ENCODE measurements at regions not wholly inside any gene's neighbourhood (a gene's known extent, or its start where the extent isn't known, plus 50 kb on each side); places are given as distances from the start of the nearest gene placed in this dataset.

DNA sequence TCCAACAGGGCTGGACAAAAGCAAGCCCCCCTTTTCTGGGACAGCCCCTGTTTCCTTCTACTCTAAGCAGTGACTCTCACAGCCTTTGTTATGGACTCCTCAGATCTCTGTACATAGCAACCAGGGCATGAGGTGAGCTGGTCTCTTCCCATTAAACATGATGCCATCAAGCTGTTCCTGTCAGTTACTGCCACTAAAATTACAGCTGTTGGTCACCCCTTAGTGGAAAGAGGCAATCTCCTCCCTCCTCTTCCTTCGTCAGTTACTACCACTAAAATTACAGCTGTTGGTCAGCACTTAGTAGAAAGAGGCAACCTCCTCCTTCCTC is 95.2 kb upstream of the SMIM36 start:
- Histone ChIP-seq H3K4me1 (ENCODE audit: control insufficient read depth in 1 of 2, insufficient read depth in 2 of 2, low read length in 2 of 2) (no peaks in the 10 kb centered on the region), H3K27me3 (ENCODE audit: control insufficient read depth in 2 of 2, insufficient read depth in 2 of 2, low read length in 2 of 2) (no peaks in the 10 kb centered on the region), H3K36me3 (replicated peaks in 1 of 2; ENCODE audit: control insufficient read depth in 1 of 2, insufficient read depth in 2 of 2, low read length in 2 of 2) (no peaks in the 10 kb centered on the region), H4K20me1 (ENCODE audit: insufficient read depth, low read length) (no peaks in the 10 kb centered on the region), H3K9me3 (replicated peaks in 1 of 2; ENCODE audit: control insufficient read depth in 1 of 2, insufficient read depth in 1 of 2, low read length in 2 of 2) (no peaks in the 10 kb centered on the region), H3K79me2 (ENCODE audit: insufficient read depth, low read length) (no peaks in the 10 kb centered on the region), H2AFZ (ENCODE audit: insufficient read depth, low read depth, low read length, poor library complexity, severe bottlenecking) (no peak overlapping the region), H3K27ac (ENCODE audit: low read depth in 1 of 2, low read length in 2 of 2) (no peak overlapping the region), H3K4me2 (replicated peaks; ENCODE audit: extremely low read depth, low read length, poor library complexity, severe bottlenecking) (no peak overlapping the region), H3K9ac (ENCODE audit: insufficient read depth, low read length, poor library complexity, severe bottlenecking) (no peak overlapping the region), H3K4me3 (replicated peaks in 1 of 3; ENCODE audit: low read depth in 2 of 3, low read length in 3 of 3) (no peak overlapping the region)
- no peak for DNase-seq
- H3K9me3 Mint-ChIP-seq: no peaks in the 10 kb centered on the region
- intact Hi-C loops (cut with micrococcal nuclease): no loop called here
- no peaks in the 10 kb centered on the region for H3K36me3 Mint-ChIP-seq
- 100% methylated on average over 1 of the region's 1 CpG for WGBS (ENCODE audit: insufficient coverage)
- H3K27me3 Mint-ChIP-seq (ENCODE audit: low read depth in 3 of 3): peaks cover 1 to 3% (median 2%) of the 10 kb centered on the region in 3 donors
- no peak overlapping the region for H3K4me3 Mint-ChIP-seq
- no peak overlapping the region for H3K27ac Mint-ChIP-seq
- H3K4me1 Mint-ChIP-seq: no peaks in the 10 kb centered on the region
- TF ChIP-seq CTCF (IDR thresholded peaks at IDR 0.05): no peak

DNA sequence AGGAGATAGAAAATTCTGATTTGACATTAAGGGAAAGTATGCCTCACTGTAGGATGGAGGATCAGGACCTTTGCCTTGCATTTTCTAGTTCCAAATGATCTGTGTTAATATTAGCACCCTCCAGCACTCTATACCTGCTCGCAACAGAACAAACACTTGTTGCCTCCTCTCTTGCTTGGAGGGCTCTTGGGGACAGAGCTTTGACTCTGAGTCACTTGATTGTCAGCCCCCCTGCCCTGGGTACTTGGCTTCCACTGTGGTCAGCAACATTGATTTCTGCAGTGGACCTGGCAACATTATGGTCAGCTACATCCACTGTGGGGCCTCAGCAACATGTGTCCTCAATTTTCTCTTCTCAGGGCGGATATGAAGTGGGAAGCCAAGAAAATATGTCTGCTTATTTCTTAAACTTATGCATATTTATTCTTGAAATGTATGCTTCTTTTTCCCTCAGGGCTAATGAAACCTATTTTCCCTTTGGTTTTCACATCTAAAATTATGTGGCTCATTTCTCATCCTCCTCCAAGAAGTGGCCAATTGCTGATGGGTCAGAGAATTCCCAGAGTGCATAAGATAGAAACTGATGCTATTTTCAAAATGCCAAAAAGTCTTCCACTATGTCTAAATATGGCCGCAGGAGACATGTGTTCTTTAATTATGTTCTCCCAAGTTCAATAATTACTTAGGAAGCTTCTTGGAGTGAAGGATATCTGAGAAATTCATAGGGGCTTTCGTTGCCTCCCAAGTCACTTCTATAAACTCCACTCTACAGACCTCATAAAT is 94.6 kb upstream of the SMIM36 start:
- DNase-seq: no peak
- Histone ChIP-seq H3K9me3 (replicated peaks in 1 of 2; ENCODE audit: control insufficient read depth in 1 of 2, insufficient read depth in 1 of 2, low read length in 2 of 2) (no peaks in the 10 kb centered on the region), H4K20me1 (ENCODE audit: insufficient read depth, low read length) (no peaks in the 10 kb centered on the region), H3K27ac (ENCODE audit: low read depth in 1 of 2, low read length in 2 of 2) (no peak overlapping the region), H3K9ac (ENCODE audit: insufficient read depth, low read length, poor library complexity, severe bottlenecking) (no peak overlapping the region), H3K4me2 (replicated peaks; ENCODE audit: extremely low read depth, low read length, poor library complexity, severe bottlenecking) (no peak overlapping the region), H3K79me2 (ENCODE audit: insufficient read depth, low read length) (no peaks in the 10 kb centered on the region), H3K4me3 (replicated peaks in 1 of 3; ENCODE audit: low read depth in 2 of 3, low read length in 3 of 3) (no peak overlapping the region), H2AFZ (ENCODE audit: insufficient read depth, low read depth, low read length, poor library complexity, severe bottlenecking) (no peak overlapping the region), H3K36me3 (replicated peaks in 1 of 2; ENCODE audit: control insufficient read depth in 1 of 2, insufficient read depth in 2 of 2, low read length in 2 of 2) (no peaks in the 10 kb centered on the region), H3K4me1 (ENCODE audit: control insufficient read depth in 1 of 2, insufficient read depth in 2 of 2, low read length in 2 of 2) (no peaks in the 10 kb centered on the region), H3K27me3 (ENCODE audit: control insufficient read depth in 2 of 2, insufficient read depth in 2 of 2, low read length in 2 of 2) (no peaks in the 10 kb centered on the region)
- Mint-ChIP-seq H3K27me3 (ENCODE audit: low read depth in 3 of 3) (peaks cover 1 to 4% (median 2%) of the 10 kb centered on the region in 3 donors), H3K36me3 (no peaks in the 10 kb centered on the region), H3K4me1 (no peaks in the 10 kb centered on the region), H3K4me3 (no peak overlapping the region), H3K27ac (no peak overlapping the region), H3K9me3 (no peaks in the 10 kb centered on the region)
- TF ChIP-seq CTCF (IDR thresholded peaks at IDR 0.05): no peak
- intact Hi-C loops (cut with micrococcal nuclease): no loop called here
- WGBS (ENCODE audit: insufficient coverage): 100% methylated on average over 1 of the region's 4 CpGs
